ENCODE measurements at regions not wholly inside any gene's neighbourhood (a gene's known extent, or its start where the extent isn't known, plus 50 kb on each side); places are given as distances from the start of the nearest gene placed in this dataset.

GRCh38 chrX:34503119-34503518 is 154.0 kb downstream of the TMEM47 start:
- no TSS peak for BruUV-seq (replicated peaks)
- no peaks in the 10 kb centered on the region for H3K27me3 Mint-ChIP-seq (ENCODE audit: unreplicated experiment)
- H3K4me1 Mint-ChIP-seq (ENCODE audit: low read depth, unreplicated experiment): no peaks in the 10 kb centered on the region
- H3K9me3 Mint-ChIP-seq (ENCODE audit: low read depth, unreplicated experiment): peaks cover 2% of the 10 kb centered on the region
- H3K36me3 Mint-ChIP-seq (ENCODE audit: insufficient read depth, unreplicated experiment): no peaks in the 10 kb centered on the region
- no peak for TF ChIP-seq CTCF (IDR thresholded peaks at IDR 0.05; ENCODE audit: unreplicated experiment)
- DNase-seq: no peak
- H3K27ac Mint-ChIP-seq (ENCODE audit: unreplicated experiment): no peak overlapping the region
- intact Hi-C loops (cut with micrococcal nuclease; ENCODE audit: unreplicated experiment): no loop called here
- CTCF ChIA-PET: no interaction called here
- H3K4me3 Mint-ChIP-seq (ENCODE audit: low read depth, unreplicated experiment): no peak overlapping the region

GRCh38 chrX:34493086-34493485 is 164.0 kb downstream of the TMEM47 start:
- H3K4me1 Mint-ChIP-seq (ENCODE audit: low read depth, unreplicated experiment): no peaks in the 10 kb centered on the region
- intact Hi-C loops (cut with micrococcal nuclease; ENCODE audit: unreplicated experiment): no loop called here
- no peak overlapping the region for H3K4me3 Mint-ChIP-seq (ENCODE audit: low read depth, unreplicated experiment)
- no peak for TF ChIP-seq CTCF (IDR thresholded peaks at IDR 0.05; ENCODE audit: unreplicated experiment)
- no peak for DNase-seq
- no peak overlapping the region for H3K27ac Mint-ChIP-seq (ENCODE audit: unreplicated experiment)
- H3K36me3 Mint-ChIP-seq (ENCODE audit: insufficient read depth, unreplicated experiment): no peaks in the 10 kb centered on the region
- no peaks in the 10 kb centered on the region for H3K27me3 Mint-ChIP-seq (ENCODE audit: unreplicated experiment)
- no peaks in the 10 kb centered on the region for H3K9me3 Mint-ChIP-seq (ENCODE audit: low read depth, unreplicated experiment)
- no TSS peak for BruUV-seq (replicated peaks)
- CTCF ChIA-PET: no interaction called here

- CTCF ChIA-PET: no interaction called here
- no peak overlapping the region for H3K27ac Mint-ChIP-seq (ENCODE audit: unreplicated experiment)
- intact Hi-C loops (cut with micrococcal nuclease; ENCODE audit: unreplicated experiment): no loop called here
- H3K36me3 Mint-ChIP-seq (ENCODE audit: insufficient read depth, unreplicated experiment): no peaks in the 10 kb centered on the region
- no peak for TF ChIP-seq CTCF (IDR thresholded peaks at IDR 0.05; ENCODE audit: unreplicated experiment)
- no peaks in the 10 kb centered on the region for H3K4me1 Mint-ChIP-seq (ENCODE audit: low read depth, unreplicated experiment)
- H3K9me3 Mint-ChIP-seq (ENCODE audit: low read depth, unreplicated experiment): no peaks in the 10 kb centered on the region
- no peaks in the 10 kb centered on the region for H3K27me3 Mint-ChIP-seq (ENCODE audit: unreplicated experiment)
- no TSS peak for BruUV-seq (replicated peaks)
- no peak for DNase-seq
- H3K4me3 Mint-ChIP-seq (ENCODE audit: low read depth, unreplicated experiment): no peak overlapping the region
Observed at GRCh38 chrX:34491126-34491525, 166.0 kb downstream of the TMEM47 start.

GRCh38 chrX:34487364-34487763 is 169.7 kb downstream of the TMEM47 start:
- H3K27ac Mint-ChIP-seq (ENCODE audit: unreplicated experiment): no peak overlapping the region

More at GRCh38 chrX:34487364-34487763, 169.7 kb downstream of the TMEM47 start:
- intact Hi-C loops (cut with micrococcal nuclease; ENCODE audit: unreplicated experiment): no loop called here
- no peak for DNase-seq
- TF ChIP-seq CTCF (IDR thresholded peaks at IDR 0.05; ENCODE audit: unreplicated experiment): no peak
- Mint-ChIP-seq H3K27me3 (ENCODE audit: unreplicated experiment) (no peaks in the 10 kb centered on the region), H3K9me3 (ENCODE audit: low read depth, unreplicated experiment) (no peaks in the 10 kb centered on the region), H3K4me1 (ENCODE audit: low read depth, unreplicated experiment) (no peaks in the 10 kb centered on the region), H3K36me3 (ENCODE audit: insufficient read depth, unreplicated experiment) (no peaks in the 10 kb centered on the region), H3K4me3 (ENCODE audit: low read depth, unreplicated experiment) (no peak overlapping the region)
- CTCF ChIA-PET: no interaction called here
- BruUV-seq (replicated peaks): no TSS peak
